Effector memory CD4-positive, alpha-beta T cell (primary cell): ENCODE measurements at regions not wholly inside any gene's neighbourhood (a gene's known extent, or its start where the extent isn't known, plus 50 kb on each side); places are given as distances from the start of the nearest gene placed in this dataset.
"Not testable (repeated sequence)": the region's sequence is repeated elsewhere in the genome, so short reads cannot be mapped to it uniquely, and the experiment has no call there.

Experiments
- DNase-seq, 3 donors: peaks; one replicate each; pipeline ENCODE4 v3.0.0-alpha.2; 2020
- H3K27ac ChIP-seq: 2 replicates; pipeline ENCODE4 v1.7.0; 2013; ENCODE audit warnings: mild to moderate bottlenecking, low read length, moderate library complexity; ENCODE audit not compliant: insufficient read depth, poor library complexity, severe bottlenecking
- H3K27me3 ChIP-seq: replicated peaks from 2 replicates; pipeline ENCODE4 v1.7.0; 2013; ENCODE audit warnings: mild to moderate bottlenecking, low read length; ENCODE audit not compliant: insufficient read depth, control insufficient read depth, poor library complexity, severe bottlenecking
- H3K36me3 ChIP-seq: 2 replicates; pipeline ENCODE4 v1.7.0; 2013; ENCODE audit warnings: mild to moderate bottlenecking, low read length, moderate library complexity; ENCODE audit not compliant: control insufficient read depth, insufficient read depth
- H3K4me1 ChIP-seq: 2 replicates; pipeline ENCODE4 v1.7.0; 2013; ENCODE audit warnings: low read length, mild to moderate bottlenecking; ENCODE audit not compliant: control insufficient read depth, insufficient read depth, poor library complexity, severe bottlenecking
- H3K4me3 ChIP-seq: 2 replicates; pipeline ENCODE4 v1.7.0; 2013; ENCODE audit warnings: low read length, low read depth, mild to moderate bottlenecking; ENCODE audit not compliant: insufficient read depth, poor library complexity, severe bottlenecking
- H3K9me3 ChIP-seq: 2 replicates; pipeline ENCODE4 v1.7.0; 2013; ENCODE audit warnings: mild to moderate bottlenecking, low read length, moderate library complexity; ENCODE audit not compliant: control insufficient read depth

GRCh38 chr9:41789387-41789786 is 339.8 kb downstream of the CNTNAP3B start:
- not testable (repeated sequence) for H3K36me3 ChIP-seq, H3K27me3 ChIP-seq, H3K27ac ChIP-seq, DNase-seq, H3K9me3 ChIP-seq, H3K4me3 ChIP-seq, H3K4me1 ChIP-seq

- not testable (repeated sequence) for H3K27me3 ChIP-seq, H3K4me3 ChIP-seq, H3K36me3 ChIP-seq, H3K4me1 ChIP-seq, H3K9me3 ChIP-seq, H3K27ac ChIP-seq, DNase-seq
Observed at GRCh38 chr9:41787951-41788350, 341.3 kb downstream of the CNTNAP3B start.

- H3K27ac ChIP-seq, H3K9me3 ChIP-seq, H3K4me1 ChIP-seq, H3K36me3 ChIP-seq, DNase-seq, H3K4me3 ChIP-seq, H3K27me3 ChIP-seq: not testable (repeated sequence)
Observed at GRCh38 chr9:41787270-41787669, 342.0 kb downstream of the CNTNAP3B start.

DNA sequence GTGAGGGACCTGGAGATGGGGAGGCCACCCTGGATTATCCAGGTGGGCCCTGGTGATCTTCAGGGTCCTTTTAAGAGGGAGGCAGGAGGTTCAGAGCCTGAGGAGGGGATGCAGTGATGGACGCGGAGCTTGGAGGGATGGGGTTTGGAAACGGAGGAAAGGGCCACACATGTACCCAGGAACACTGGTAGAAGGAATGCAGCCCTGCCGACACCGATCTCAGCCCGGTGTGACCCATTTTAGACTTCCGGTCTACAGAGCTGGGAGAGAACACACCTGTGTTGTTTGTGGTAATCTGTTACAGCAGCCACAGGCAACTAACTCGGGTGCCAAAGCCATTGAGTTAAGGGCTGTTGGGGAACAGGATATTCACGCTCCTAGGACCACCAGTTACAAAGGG is 345.2 kb downstream of the CNTNAP3B start:
- not testable (repeated sequence) for H3K27me3 ChIP-seq, H3K4me3 ChIP-seq, H3K36me3 ChIP-seq, DNase-seq, H3K9me3 ChIP-seq, H3K27ac ChIP-seq, H3K4me1 ChIP-seq

DNA sequence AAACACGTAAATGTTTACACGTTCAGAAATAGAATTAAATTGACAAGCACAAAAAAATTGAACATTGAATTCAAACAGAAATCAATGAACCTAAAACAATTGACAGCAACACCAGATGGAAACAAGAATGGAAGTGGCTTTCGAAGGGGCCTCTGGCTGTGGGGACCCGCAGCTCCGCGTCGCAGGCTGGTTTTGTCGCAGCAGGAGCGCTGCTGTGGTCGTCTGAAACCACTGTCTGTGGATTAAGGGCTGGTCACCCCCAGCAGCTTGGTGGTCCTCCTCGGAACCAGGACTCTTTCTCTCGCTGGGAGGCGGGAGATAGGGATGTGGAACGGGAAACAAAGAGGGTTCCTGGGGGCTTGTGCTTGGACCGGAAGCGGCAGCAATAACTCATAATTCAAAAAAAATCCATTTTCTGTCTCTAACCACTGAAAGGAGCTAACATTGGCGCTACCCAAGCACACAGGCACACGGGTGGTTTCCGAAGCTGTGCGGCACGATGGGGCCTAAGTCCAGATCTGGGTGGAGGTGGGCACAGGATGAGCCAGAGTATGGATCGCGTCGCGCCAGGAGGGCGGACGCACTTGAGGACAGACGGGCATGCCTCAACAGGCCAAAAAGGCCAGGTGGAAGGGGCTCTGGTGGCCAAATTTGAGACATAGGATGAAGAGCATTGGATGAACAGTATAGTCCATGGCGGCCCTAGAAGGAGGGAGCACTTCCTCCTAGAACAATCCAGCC is 346.0 kb downstream of the CNTNAP3B start:
- H3K27me3 ChIP-seq, H3K27ac ChIP-seq, DNase-seq, H3K9me3 ChIP-seq, H3K36me3 ChIP-seq, H3K4me3 ChIP-seq, H3K4me1 ChIP-seq: not testable (repeated sequence)

GRCh38 chr9:41781899-41782298 is 347.3 kb downstream of the CNTNAP3B start:
- not testable (repeated sequence) for H3K9me3 ChIP-seq, H3K27ac ChIP-seq, H3K4me3 ChIP-seq, H3K27me3 ChIP-seq, H3K36me3 ChIP-seq, DNase-seq, H3K4me1 ChIP-seq

DNA sequence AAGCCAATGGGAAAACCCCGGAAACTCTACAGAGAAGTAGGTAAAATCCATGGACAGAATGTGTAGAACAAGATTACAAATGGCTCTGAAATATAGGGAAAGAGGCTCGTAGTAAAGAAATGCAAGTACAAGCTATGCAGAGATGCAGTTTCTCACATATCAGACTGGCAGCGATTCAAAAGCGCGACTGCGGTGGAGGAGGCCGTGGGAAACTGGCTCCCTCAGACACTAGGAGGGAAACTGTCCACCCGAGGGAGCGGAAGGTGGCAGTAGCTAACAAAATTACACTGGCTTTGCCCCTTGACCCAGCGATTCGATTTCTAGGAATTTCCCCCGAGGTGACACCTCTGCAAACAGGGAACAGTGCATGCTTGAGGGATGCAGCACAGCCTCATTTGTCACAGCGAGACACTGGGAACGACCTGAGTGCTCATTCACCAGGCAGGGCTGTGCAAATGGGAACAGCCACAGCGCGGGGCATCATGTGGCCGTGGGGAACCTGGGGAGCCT is 349.3 kb downstream of the CNTNAP3B start:
- not testable (repeated sequence) for H3K36me3 ChIP-seq, DNase-seq, H3K27me3 ChIP-seq, H3K4me1 ChIP-seq, H3K27ac ChIP-seq, H3K9me3 ChIP-seq, H3K4me3 ChIP-seq

GRCh38 chr9:41779192-41779591 is 350.0 kb downstream of the CNTNAP3B start:
- H3K9me3 ChIP-seq, DNase-seq, H3K27ac ChIP-seq, H3K36me3 ChIP-seq, H3K4me1 ChIP-seq, H3K27me3 ChIP-seq, H3K4me3 ChIP-seq: not testable (repeated sequence)

DNA sequence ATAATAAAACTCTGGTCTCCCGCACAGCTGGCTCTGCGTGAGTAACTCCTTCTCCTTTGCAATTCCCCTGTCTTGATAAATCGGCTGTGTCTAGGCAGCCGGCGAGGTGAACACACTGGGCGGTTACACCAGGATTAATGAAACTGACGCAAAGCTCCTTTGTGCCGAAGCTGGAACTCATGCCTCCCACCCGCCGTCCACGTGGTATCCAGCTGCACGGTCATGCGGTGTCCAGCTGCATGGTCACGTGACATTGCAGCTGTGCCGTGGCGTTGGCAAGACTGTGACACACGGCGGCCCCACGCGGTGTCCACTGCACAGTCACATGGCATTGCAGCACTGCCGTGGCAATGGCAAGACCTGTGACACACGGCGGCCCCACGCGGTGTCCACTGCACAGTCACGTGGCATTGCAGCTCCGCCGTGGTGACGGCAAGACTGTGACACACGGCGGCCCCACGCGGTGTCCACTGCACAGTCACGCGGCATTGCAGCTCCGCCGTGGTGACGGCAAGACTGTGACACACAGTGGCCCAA is 350.6 kb downstream of the CNTNAP3B start:
- H3K9me3 ChIP-seq, H3K27me3 ChIP-seq, DNase-seq, H3K4me3 ChIP-seq, H3K27ac ChIP-seq, H3K36me3 ChIP-seq, H3K4me1 ChIP-seq: not testable (repeated sequence)

GRCh38 chr9:41777536-41777935 is 351.7 kb downstream of the CNTNAP3B start:
- not testable (repeated sequence) for H3K9me3 ChIP-seq

More at GRCh38 chr9:41777536-41777935, 351.7 kb downstream of the CNTNAP3B start:
- not testable (repeated sequence) for H3K4me1 ChIP-seq, DNase-seq, H3K27me3 ChIP-seq, H3K36me3 ChIP-seq, H3K27ac ChIP-seq, H3K4me3 ChIP-seq
